Inflammatory macrophage (primary cell): ENCODE measurements at regions not wholly inside any gene's neighbourhood (a gene's known extent, or its start where the extent isn't known, plus 50 kb on each side); places are given as distances from the start of the nearest gene placed in this dataset.

Source experiments
- DNase-seq, 2 donors: peaks; one replicate each; pipeline ENCODE4 v3.0.0-alpha.2; 2020 to 2022

GRCh38 chr6:141288947-141289346, 843.8 kb upstream of the GJE1 start:
- DNase-seq, result no peak

- DNase-seq, result no peak
These were observed 850.5 kb upstream of the GJE1 start for GRCh38 chr6:141282263-141282662.

GRCh38 chr6:141269684-141270083, 863.0 kb upstream of the GJE1 start:
- DNase-seq, result no peak

- no peak for DNase-seq
These were observed 865.3 kb upstream of the GJE1 start for GRCh38 chr6:141267420-141267819.

GRCh38 chr6:141265756-141266623, 866.7 kb upstream of the GJE1 start:
- no peak for DNase-seq

GRCh38 chr6:141264101-141264500, 868.6 kb upstream of the GJE1 start:
- DNase-seq, result no peak

- DNase-seq, result no peak
These were observed 871.1 kb upstream of the GJE1 start for GRCh38 chr6:141261672-141262060.

- DNase-seq, result no peak
These were observed 871.6 kb upstream of the GJE1 start for GRCh38 chr6:141261016-141261671.

- DNase-seq, result no peak
These were observed 872.1 kb upstream of the GJE1 start for GRCh38 chr6:141260627-141261015.

- DNase-seq, result no peak
These were observed 872.9 kb upstream of the GJE1 start for GRCh38 chr6:141259807-141260206.

GRCh38 chr6:141259091-141259490, 873.6 kb upstream of the GJE1 start:
- DNase-seq, result no peak

- no peak for DNase-seq
These were observed 874.2 kb upstream of the GJE1 start for GRCh38 chr6:141258516-141258915.

GRCh38 chr6:141254336-141254735, 878.4 kb upstream of the GJE1 start:
- DNase-seq, result no peak

- DNase-seq, result no peak
These were observed 879.7 kb upstream of the GJE1 start for GRCh38 chr6:141252828-141253608.

GRCh38 chr6:141251286-141251685, 881.4 kb upstream of the GJE1 start:
- no peak for DNase-seq

GRCh38 chr6:141248021-141248799, 884.5 kb upstream of the GJE1 start:
- no peak for DNase-seq

GRCh38 chr6:141244366-141244765, 888.4 kb upstream of the GJE1 start:
- no peak for DNase-seq

GRCh38 chr6:141242957-141243356, 889.8 kb upstream of the GJE1 start:
- DNase-seq, result no peak

- no peak for DNase-seq
These were observed 903.4 kb upstream of the GJE1 start for GRCh38 chr6:141229296-141229695.

- DNase-seq, result no peak
These were observed 914.1 kb upstream of the GJE1 start for GRCh38 chr6:141218583-141218982.

- no peak for DNase-seq
These were observed 916.0 kb upstream of the GJE1 start for GRCh38 chr6:141216726-141217125.

GRCh38 chr6:141212296-141212695, 920.4 kb upstream of the GJE1 start:
- DNase-seq, result no peak

- no peak for DNase-seq
These were observed 920.9 kb upstream of the GJE1 start for GRCh38 chr6:141211845-141212244.
